HL-60 (cell line): ENCODE measurements at regions not wholly inside any gene's neighbourhood (a gene's known extent, or its start where the extent isn't known, plus 50 kb on each side); places are given as distances from the start of the nearest gene placed in this dataset.

Source experiments
- CTCF ChIP-seq: IDR thresholded peaks from one replicate; pipeline ENCODE4 v1.5.1; 2011; ENCODE audit warnings: low read length, control low read depth, inconsistent platforms; ENCODE audit not compliant: insufficient read depth
- POLR2AphosphoS5 ChIP-seq: IDR thresholded peaks from 2 replicates; pipeline ENCODE4 v1.6.1; 2012; ENCODE audit warnings: low read depth

DNA sequence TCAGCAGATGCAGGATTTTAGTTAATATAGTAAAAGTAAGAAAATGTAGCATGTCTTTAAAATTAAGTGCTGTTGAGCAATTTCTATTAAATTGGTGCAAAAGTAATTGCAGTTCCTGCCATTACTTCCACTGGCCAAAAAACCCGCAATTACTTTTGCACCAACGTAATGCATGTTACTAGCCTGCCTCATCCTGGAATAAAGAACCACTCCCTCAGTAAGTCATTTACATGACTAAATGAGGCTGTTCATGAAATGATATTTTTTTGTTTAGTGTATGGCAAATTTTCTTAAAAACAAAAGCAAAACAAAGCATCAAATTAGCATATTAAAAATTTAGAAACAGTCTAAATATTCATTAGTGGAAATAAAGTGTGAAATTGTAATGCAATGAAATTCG, 180.4 kb downstream of the DIPK2A start:
- no peak for TF ChIP-seq CTCF
- no peak for TF ChIP-seq POLR2AphosphoS5
